Mesothelial cell of epicardium (in vitro differentiated cells): ENCODE measurements at regions not wholly inside any gene's neighbourhood (a gene's known extent, or its start where the extent isn't known, plus 50 kb on each side); places are given as distances from the start of the nearest gene placed in this dataset.
A peak's percentile ranks its signal among the peaks of the same experiment; 100 is the strongest.

Experiments used
- DNase-seq, 2 experiments: peaks; one replicate each; pipeline ENCODE4 v3.0.0; 2021; ENCODE audit warnings: low spot score in 2 of 2; ENCODE audit not compliant: unreplicated experiment in 2 of 2
- H3K27ac Mint-ChIP-seq: 2 replicates; pipeline ENCODE4 v1.8.0; 2021; ENCODE audit warnings: mixed read lengths
- H3K27me3 Mint-ChIP-seq: 2 replicates; pipeline ENCODE4 v1.8.0; 2021; ENCODE audit warnings: low read depth, mixed read lengths
- H3K36me3 Mint-ChIP-seq: 2 replicates; pipeline ENCODE4 v1.8.0; 2021; ENCODE audit warnings: mixed read lengths
- H3K4me1 Mint-ChIP-seq: 2 replicates; pipeline ENCODE4 v1.8.0; 2021; ENCODE audit warnings: mixed read lengths
- H3K4me3 Mint-ChIP-seq: 2 replicates; pipeline ENCODE4 v1.8.0; 2021; ENCODE audit warnings: mild to moderate bottlenecking, moderate library complexity, mixed read lengths
- H3K9me3 Mint-ChIP-seq: 2 replicates; pipeline ENCODE4 v1.8.0; 2021; ENCODE audit warnings: mixed read lengths
- CTCF ChIP-seq: fragments of 200-600 bp; sonication (generic); IDR thresholded peaks from one replicate; pipeline ENCODE4 v1.5.0; 2021; ENCODE audit warnings: antibody characterized with exemption; ENCODE audit not compliant: unreplicated experiment

DNA sequence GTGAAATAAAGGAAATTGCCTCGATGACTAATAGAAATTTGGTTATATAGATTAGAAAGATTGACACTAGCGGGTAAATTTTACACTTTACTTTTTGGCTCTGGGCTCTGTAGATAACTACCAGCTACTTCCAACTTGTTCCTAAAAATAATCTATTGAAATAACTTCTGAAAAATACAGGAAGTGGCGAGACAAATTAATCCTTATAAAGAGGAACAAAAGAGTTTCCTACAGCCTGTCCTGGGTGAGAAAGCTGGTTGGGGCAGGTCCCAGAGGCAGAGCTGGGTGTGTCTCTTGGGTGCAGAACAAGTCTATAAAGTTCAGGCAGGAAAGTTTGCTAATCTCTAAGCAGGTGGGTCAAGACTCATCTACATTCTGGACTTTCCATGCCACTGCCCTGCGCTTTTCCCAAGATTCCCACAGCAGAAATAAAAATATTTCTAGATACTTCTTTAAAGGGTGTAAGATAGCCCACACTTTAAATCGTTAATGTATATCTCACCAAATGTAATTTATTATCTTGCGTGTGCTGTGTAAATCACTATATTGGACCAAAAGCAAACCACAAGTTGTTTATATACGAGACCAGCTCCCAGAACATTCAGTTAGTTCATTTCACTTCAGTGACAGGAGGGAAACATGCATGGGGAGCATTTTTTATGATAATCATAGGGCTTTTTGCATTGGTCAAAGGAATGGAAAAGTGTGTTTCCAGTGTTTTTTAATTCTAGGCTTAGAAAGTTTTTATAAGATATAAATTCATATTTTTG lies 70.1 kb upstream of the NRIP1 start:
- H3K4me3 Mint-ChIP-seq, result no peak overlapping the region
- no peaks in the 10 kb centered on the region for H3K27me3 Mint-ChIP-seq
- H3K27ac Mint-ChIP-seq, result no peak overlapping the region
- peaks cover 15% of the 10 kb centered on the region for H3K4me1 Mint-ChIP-seq
- DNase-seq, result no peak
- H3K9me3 Mint-ChIP-seq, result peaks cover 8% of the 10 kb centered on the region
- H3K36me3 Mint-ChIP-seq, result no peaks in the 10 kb centered on the region
- no peak for TF ChIP-seq CTCF

- no peak for TF ChIP-seq CTCF
- Mint-ChIP-seq H3K9me3 (peaks cover 8% of the 10 kb centered on the region), H3K27me3 (no peaks in the 10 kb centered on the region), H3K36me3 (no peaks in the 10 kb centered on the region), H3K27ac (no peak overlapping the region), H3K4me3 (no peak overlapping the region), H3K4me1 (peaks cover 27% of the 10 kb centered on the region)
- DNase-seq, result no peak
Observed at GRCh38 chr21:15135867-15136629, 71.2 kb upstream of the NRIP1 start.

DNA sequence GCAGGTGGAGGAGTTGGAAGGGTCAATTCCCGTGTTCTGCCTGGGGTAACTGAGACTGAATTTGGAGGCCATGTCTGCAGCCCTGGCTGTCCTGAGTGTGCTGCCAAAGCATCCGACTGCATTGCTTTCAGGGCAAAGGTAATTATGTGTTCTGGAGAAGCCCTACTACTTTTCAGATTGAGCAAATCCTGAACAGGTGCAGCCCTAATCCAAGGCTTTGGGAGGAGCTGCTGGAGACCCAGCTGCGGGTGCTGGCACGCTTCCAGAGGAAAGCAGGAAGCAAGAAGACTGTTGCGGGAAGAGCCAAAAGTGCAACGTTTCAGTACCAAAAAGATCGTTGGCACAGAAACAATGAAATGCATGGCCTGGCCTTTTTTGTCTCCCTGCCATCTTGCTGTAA lies 73.7 kb upstream of the NRIP1 start:
- no peaks in the 10 kb centered on the region for H3K36me3 Mint-ChIP-seq
- DNase-seq, result no peak
- peaks cover 28% of the 10 kb centered on the region for H3K4me1 Mint-ChIP-seq
- H3K27ac Mint-ChIP-seq, result no peak overlapping the region
- no peak overlapping the region for H3K4me3 Mint-ChIP-seq
- TF ChIP-seq CTCF, result no peak
- no peaks in the 10 kb centered on the region for H3K9me3 Mint-ChIP-seq
- no peaks in the 10 kb centered on the region for H3K27me3 Mint-ChIP-seq

DNA sequence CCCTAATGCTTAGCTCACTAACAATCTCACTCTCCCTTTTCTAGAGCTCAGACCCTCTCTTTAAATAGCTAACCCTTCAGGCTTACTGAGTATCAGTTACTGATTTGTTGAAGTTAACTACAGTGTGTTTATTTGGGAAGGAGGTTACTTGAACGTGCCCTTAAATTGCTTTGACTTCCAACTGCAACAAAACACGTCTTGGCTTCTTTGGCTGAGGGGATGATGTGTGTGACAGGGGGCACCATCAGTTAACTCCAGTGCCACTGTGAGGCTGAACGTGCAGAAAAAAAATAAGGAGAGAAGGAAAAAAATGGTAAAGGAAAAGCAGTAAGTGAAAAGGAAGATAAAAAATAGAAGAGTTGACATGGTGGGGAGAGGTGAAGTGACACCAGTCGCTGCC lies 75.1 kb upstream of the NRIP1 start:
- peaks cover 28% of the 10 kb centered on the region for H3K4me1 Mint-ChIP-seq
- no peak overlapping the region for H3K4me3 Mint-ChIP-seq
- H3K27ac Mint-ChIP-seq, result peak overlapping the region; percentile 26
- H3K36me3 Mint-ChIP-seq, result no peaks in the 10 kb centered on the region
- H3K27me3 Mint-ChIP-seq, result no peaks in the 10 kb centered on the region
- H3K9me3 Mint-ChIP-seq, result no peaks in the 10 kb centered on the region
- DNase-seq, result no peak
- no peak for TF ChIP-seq CTCF

- no peak for DNase-seq
- Mint-ChIP-seq H3K4me1 (peaks cover 28% of the 10 kb centered on the region), H3K27ac (peak overlapping the region; percentile 19), H3K4me3 (no peak overlapping the region), H3K27me3 (no peaks in the 10 kb centered on the region), H3K9me3 (no peaks in the 10 kb centered on the region), H3K36me3 (no peaks in the 10 kb centered on the region)
- no peak for TF ChIP-seq CTCF
Observed at GRCh38 chr21:15140321-15141019, 75.7 kb upstream of the NRIP1 start.
